ENCODE measurements at regions not wholly inside any gene's neighbourhood (a gene's known extent, or its start where the extent isn't known, plus 50 kb on each side); places are given as distances from the start of the nearest gene placed in this dataset.

DNA sequence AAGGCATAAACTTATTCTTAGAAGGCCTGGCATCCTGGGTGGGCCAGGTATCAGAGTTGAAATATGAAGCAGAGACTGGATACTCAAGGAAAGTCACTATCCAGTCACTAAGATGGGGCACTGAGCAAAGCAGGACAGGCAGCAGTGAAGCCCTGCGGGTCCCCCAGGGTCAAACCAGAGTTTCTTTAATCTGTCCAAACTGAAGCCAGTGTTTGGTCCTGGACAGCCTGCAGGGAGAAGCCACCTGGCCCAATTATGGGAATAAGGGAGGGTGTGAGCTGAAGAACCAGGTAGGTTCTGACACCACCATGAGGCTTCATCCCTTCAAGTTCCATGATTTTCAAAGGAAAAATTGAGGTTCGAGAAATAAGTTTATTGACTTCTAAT lies 109.7 kb upstream of the FOXN2 start (continued):
- TF ChIP-seq, protein P1, sequence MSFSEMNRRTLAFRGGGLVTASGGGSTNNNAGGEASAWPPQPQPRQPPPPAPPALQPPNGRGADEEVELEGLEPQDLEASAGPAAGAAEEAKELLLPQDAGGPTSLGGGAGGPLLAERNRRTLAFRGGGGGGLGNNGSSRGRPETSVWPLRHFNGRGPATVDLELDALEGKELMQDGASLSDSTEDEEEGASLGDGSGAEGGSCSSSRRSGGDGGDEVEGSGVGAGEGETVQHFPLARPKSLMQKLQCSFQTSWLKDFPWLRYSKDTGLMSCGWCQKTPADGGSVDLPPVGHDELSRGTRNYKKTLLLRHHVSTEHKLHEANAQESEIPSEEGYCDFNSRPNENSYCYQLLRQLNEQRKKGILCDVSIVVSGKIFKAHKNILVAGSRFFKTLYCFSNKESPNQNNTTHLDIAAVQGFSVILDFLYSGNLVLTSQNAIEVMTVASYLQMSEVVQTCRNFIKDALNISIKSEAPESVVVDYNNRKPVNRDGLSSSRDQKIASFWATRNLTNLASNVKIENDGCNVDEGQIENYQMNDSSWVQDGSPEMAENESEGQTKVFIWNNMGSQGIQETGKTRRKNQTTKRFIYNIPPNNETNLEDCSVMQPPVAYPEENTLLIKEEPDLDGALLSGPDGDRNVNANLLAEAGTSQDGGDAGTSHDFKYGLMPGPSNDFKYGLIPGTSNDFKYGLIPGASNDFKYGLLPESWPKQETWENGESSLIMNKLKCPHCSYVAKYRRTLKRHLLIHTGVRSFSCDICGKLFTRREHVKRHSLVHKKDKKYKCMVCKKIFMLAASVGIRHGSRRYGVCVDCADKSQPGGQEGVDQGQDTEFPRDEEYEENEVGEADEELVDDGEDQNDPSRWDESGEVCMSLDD (CRISPR knock-in tag; IDR thresholded peaks at IDR 0.05; ENCODE audit: borderline replicate concordance), result no peak
- TF ChIP-seq CENPT (CRISPR knock-in tag; IDR thresholded peaks at IDR 0.05; ENCODE audit: low read depth) (no peak), EEA1 (CRISPR knock-in tag; IDR thresholded peaks at IDR 0.05; ENCODE audit: borderline replicate concordance) (no peak), SALL2 (CRISPR knock-in tag; IDR thresholded peaks at IDR 0.05) (no peak), KAT8 (CRISPR knock-in tag; IDR thresholded peaks at IDR 0.05) (no peak), TEAD3 (CRISPR knock-in tag; optimal IDR thresholded peaks at IDR 0.05; ENCODE audit: borderline replicate concordance) (no peak), PHF8 (CRISPR knock-in tag; IDR thresholded peaks at IDR 0.05) (no peak), ZNF775 (CRISPR knock-in tag; IDR thresholded peaks at IDR 0.05; ENCODE audit: borderline replicate concordance) (no peak), ADNP (CRISPR knock-in tag; IDR thresholded peaks at IDR 0.05) (no peak), ZNF781 (CRISPR knock-in tag; IDR thresholded peaks at IDR 0.05; ENCODE audit: borderline replicate concordance, not compliant biosample characterization) (peak; percentile 5), ZNF772 (CRISPR knock-in tag; IDR thresholded peaks at IDR 0.05) (0 out of 2 replicates have a peak, but pooled peaks have one; percentile 5)
- TF ChIP-seq, protein P2, sequence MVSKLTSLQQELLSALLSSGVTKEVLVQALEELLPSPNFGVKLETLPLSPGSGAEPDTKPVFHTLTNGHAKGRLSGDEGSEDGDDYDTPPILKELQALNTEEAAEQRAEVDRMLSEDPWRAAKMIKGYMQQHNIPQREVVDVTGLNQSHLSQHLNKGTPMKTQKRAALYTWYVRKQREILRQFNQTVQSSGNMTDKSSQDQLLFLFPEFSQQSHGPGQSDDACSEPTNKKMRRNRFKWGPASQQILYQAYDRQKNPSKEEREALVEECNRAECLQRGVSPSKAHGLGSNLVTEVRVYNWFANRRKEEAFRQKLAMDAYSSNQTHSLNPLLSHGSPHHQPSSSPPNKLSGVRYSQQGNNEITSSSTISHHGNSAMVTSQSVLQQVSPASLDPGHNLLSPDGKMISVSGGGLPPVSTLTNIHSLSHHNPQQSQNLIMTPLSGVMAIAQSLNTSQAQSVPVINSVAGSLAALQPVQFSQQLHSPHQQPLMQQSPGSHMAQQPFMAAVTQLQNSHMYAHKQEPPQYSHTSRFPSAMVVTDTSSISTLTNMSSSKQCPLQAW (CRISPR knock-in tag; IDR thresholded peaks at IDR 0.05), result no peak
- TF ChIP-seq, protein P3, sequence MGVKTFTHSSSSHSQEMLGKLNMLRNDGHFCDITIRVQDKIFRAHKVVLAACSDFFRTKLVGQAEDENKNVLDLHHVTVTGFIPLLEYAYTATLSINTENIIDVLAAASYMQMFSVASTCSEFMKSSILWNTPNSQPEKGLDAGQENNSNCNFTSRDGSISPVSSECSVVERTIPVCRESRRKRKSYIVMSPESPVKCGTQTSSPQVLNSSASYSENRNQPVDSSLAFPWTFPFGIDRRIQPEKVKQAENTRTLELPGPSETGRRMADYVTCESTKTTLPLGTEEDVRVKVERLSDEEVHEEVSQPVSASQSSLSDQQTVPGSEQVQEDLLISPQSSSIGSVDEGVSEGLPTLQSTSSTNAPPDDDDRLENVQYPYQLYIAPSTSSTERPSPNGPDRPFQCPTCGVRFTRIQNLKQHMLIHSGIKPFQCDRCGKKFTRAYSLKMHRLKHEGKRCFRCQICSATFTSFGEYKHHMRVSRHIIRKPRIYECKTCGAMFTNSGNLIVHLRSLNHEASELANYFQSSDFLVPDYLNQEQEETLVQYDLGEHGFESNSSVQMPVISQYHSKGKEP (CRISPR knock-in tag; IDR thresholded peaks at IDR 0.05), result no peak
- TF ChIP-seq, protein P4, sequence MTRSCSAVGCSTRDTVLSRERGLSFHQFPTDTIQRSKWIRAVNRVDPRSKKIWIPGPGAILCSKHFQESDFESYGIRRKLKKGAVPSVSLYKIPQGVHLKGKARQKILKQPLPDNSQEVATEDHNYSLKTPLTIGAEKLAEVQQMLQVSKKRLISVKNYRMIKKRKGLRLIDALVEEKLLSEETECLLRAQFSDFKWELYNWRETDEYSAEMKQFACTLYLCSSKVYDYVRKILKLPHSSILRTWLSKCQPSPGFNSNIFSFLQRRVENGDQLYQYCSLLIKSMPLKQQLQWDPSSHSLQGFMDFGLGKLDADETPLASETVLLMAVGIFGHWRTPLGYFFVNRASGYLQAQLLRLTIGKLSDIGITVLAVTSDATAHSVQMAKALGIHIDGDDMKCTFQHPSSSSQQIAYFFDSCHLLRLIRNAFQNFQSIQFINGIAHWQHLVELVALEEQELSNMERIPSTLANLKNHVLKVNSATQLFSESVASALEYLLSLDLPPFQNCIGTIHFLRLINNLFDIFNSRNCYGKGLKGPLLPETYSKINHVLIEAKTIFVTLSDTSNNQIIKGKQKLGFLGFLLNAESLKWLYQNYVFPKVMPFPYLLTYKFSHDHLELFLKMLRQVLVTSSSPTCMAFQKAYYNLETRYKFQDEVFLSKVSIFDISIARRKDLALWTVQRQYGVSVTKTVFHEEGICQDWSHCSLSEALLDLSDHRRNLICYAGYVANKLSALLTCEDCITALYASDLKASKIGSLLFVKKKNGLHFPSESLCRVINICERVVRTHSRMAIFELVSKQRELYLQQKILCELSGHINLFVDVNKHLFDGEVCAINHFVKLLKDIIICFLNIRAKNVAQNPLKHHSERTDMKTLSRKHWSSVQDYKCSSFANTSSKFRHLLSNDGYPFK (CRISPR knock-in tag; IDR thresholded peaks at IDR 0.05; ENCODE audit: borderline replicate concordance), result no peak
